ENCODE measurements at regions not wholly inside any gene's neighbourhood (a gene's known extent, or its start where the extent isn't known, plus 50 kb on each side); places are given as distances from the start of the nearest gene placed in this dataset.

GRCh38 chr1:243902100-243902499 lies 52.1 kb upstream of the AKT3 start (continued):
- TF ChIP-seq CREB1 (IDR thresholded peaks at IDR 0.05) (no peak), CREB1 (CRISPR knock-in tag; IDR thresholded peaks at IDR 0.05) (peak; percentile 30; the same call in 1 of the 2 replicates), MIXL1 (CRISPR knock-in tag; IDR thresholded peaks at IDR 0.05) (peak; percentile 92), NCOA2 (CRISPR knock-in tag; IDR thresholded peaks at IDR 0.05) (peak; percentile 46; the same call in 1 of the 2 replicates), TGIF2 (CRISPR knock-in tag; IDR thresholded peaks at IDR 0.05) (no peak), SOX13 (IDR thresholded peaks at IDR 0.05) (no peak), SOX13 (CRISPR knock-in tag; conservative IDR thresholded peaks at IDR 0.05 in 1 of 2, IDR thresholded peaks at IDR 0.05 in 1 of 2) (peak in 1 of 2 experiments; percentile 64; a peak in 2 of 4 replicates), STAT6 (CRISPR knock-in tag; IDR thresholded peaks at IDR 0.05; ENCODE audit: borderline replicate concordance) (no peak), ARID5B (CRISPR knock-in tag; IDR thresholded peaks at IDR 0.05) (peak; percentile 91), FOSL2 (CRISPR knock-in tag; IDR thresholded peaks at IDR 0.05) (peak; percentile 18; the same call in 1 of the 2 replicates), ZSCAN9 (CRISPR knock-in tag; IDR thresholded peaks at IDR 0.05; ENCODE audit: borderline replicate concordance) (no peak), THAP11 (CRISPR knock-in tag; IDR thresholded peaks at IDR 0.05) (peak; percentile 39; the same call in 1 of the 2 replicates), FOXJ3 (CRISPR knock-in tag; IDR thresholded peaks at IDR 0.05; ENCODE audit: borderline replicate concordance) (peak; percentile 79; the same call in 1 of the 2 replicates), SUZ12 (IDR thresholded peaks at IDR 0.05; ENCODE audit: low read depth, low read length) (no peak), ZNF569 (CRISPR knock-in tag; IDR thresholded peaks at IDR 0.05; ENCODE audit: borderline replicate concordance) (no peak), ZNF512 (CRISPR knock-in tag; IDR thresholded peaks at IDR 0.05) (no peak), ZNF510 (CRISPR knock-in tag; IDR thresholded peaks at IDR 0.05; ENCODE audit: low read depth) (no peak), NBN (conservative IDR thresholded peaks at IDR 0.05) (no peak), ZNF160 (CRISPR knock-in tag; IDR thresholded peaks at IDR 0.05) (no peak), ZNF7 (CRISPR knock-in tag; IDR thresholded peaks at IDR 0.05) (no peak), HMG20B (CRISPR knock-in tag; conservative IDR thresholded peaks at IDR 0.05) (peak; percentile 90), ERF (CRISPR knock-in tag; IDR thresholded peaks at IDR 0.05) (no peak), KLF6 (CRISPR knock-in tag; IDR thresholded peaks at IDR 0.05) (0 out of 2 replicates have a peak, but pooled peaks have one; percentile 31), HDAC2 (CRISPR knock-in tag; IDR thresholded peaks at IDR 0.05) (peak; percentile 63; the same call in 1 of the 2 replicates), ZBTB42 (CRISPR knock-in tag; IDR thresholded peaks at IDR 0.05) (no peak)

Measured in HepG2 (cell line).